T47D (cell line): ENCODE measurements at regions not wholly inside any gene's neighbourhood (a gene's known extent, or its start where the extent isn't known, plus 50 kb on each side); places are given as distances from the start of the nearest gene placed in this dataset.

Experiments used
- DNase-seq, 2 experiments: peaks; one replicate each; pipeline versions ENCODE4 v3.0.0 to v3.0.0-alpha.2; 2011 to 2012; ENCODE audit warnings: low read depth in 1 of 2, low spot score in 1 of 2
- JUND ChIP-seq: IDR thresholded peaks from 2 replicates; pipeline ENCODE4 v1.6.1; 2012; ENCODE audit warnings: low read depth
- in situ Hi-C: cut with HindIII; loops from 2 replicates; pipeline ENCODE4 v1.10.0; 2016; ENCODE audit warnings: low sequenced_read_pairs, low pct_unique_long_range_greater_than_20kb

GRCh38 chr5:28766565-28767158, 1728.3 kb upstream of the CDH9 start:
- no peak for TF ChIP-seq JUND
- in situ Hi-C loops: no loop called here
- DNase-seq: peak in 1 of 2 experiments; percentile 74

DNA sequence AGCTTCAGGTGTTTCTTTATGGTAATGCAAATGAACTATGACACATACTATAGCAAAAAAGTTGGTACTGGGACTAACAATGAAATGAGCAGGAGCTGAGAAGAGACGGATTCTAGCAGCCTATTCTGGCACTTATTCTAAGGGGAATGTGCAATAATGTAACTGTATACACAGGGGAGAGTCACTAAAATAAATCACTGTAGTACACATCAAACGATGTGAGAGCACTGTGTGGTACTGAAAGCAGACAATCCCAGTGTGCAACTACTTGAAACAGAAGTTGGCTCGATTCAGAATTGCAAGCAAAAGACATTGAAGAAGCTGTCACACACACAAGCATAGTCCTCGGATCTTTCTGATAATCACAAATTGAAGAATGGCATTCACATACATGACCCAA, 1713.0 kb upstream of the CDH9 start:
- in situ Hi-C loops: no loop called here
- TF ChIP-seq JUND: no peak

GRCh38 chr5:28750251-28750650, 1711.9 kb upstream of the CDH9 start:
- TF ChIP-seq JUND: no peak
- in situ Hi-C loops: no loop called here
- no peak for DNase-seq

More for the DNA sequence above, 1713.0 kb upstream of the CDH9 start:
- DNase-seq: no peak

- in situ Hi-C loops: no loop called here
- DNase-seq: no peak
- no peak for TF ChIP-seq JUND
These were observed 1710.1 kb upstream of the CDH9 start for GRCh38 chr5:28748446-28748845.

- no peak for DNase-seq
- no peak for TF ChIP-seq JUND
- in situ Hi-C loops: no loop called here
These were observed 1705.3 kb upstream of the CDH9 start for GRCh38 chr5:28743716-28744110.

DNA sequence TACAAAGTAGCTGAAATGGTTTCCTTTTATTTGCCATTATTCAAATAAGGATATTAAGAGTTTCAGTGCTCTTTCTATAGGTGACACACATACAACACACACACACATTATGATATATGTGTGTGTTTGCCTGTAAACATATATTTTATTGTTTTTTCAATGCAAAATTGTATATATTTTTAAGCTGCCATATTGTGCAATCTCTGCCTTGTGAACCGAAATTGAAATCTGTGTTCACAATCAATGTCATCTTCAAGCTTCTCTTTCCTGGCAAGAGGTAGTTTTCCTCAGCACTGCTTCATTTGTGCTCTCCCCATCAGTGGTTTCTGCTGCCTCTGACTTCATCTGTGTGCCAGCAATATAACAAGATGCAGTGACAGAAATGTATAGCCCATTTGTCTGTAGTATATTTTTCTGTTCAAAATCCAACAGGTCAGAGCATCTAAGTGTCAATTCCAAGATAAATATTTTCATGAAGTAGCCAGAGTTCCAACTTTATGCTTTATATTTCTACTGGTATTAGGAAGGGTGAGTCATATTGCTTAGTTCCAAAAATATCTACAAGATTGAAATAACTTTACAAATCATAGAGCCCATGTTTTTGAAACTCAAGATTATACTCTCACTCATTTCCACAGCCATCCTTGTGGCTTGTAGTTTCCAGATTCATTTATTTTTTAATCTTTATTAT, 1704.8 kb upstream of the CDH9 start:
- TF ChIP-seq JUND: no peak
- in situ Hi-C loops: no loop called here
- DNase-seq: no peak

GRCh38 chr5:28737682-28738081, 1699.3 kb upstream of the CDH9 start:
- TF ChIP-seq JUND: no peak
- in situ Hi-C loops: no loop called here
- DNase-seq: peak in 1 of 2 experiments; percentile 22

- no peak for DNase-seq
- in situ Hi-C loops: no loop called here
- TF ChIP-seq JUND: no peak
These were observed 1698.8 kb upstream of the CDH9 start for GRCh38 chr5:28737222-28737621.

- DNase-seq: no peak
- in situ Hi-C loops: no loop called here
- no peak for TF ChIP-seq JUND
These were observed 1696.0 kb upstream of the CDH9 start for GRCh38 chr5:28734396-28734795.

GRCh38 chr5:28729067-28729466, 1690.7 kb upstream of the CDH9 start:
- DNase-seq: no peak
- in situ Hi-C loops: no loop called here
- no peak for TF ChIP-seq JUND

GRCh38 chr5:28726815-28727214, 1688.4 kb upstream of the CDH9 start:
- in situ Hi-C loops: no loop called here
- no peak for DNase-seq

GRCh38 chr5:28725001-28725400, 1686.6 kb upstream of the CDH9 start:
- no peak for TF ChIP-seq JUND
- in situ Hi-C loops: no loop called here
- DNase-seq: no peak

More at GRCh38 chr5:28726815-28727214, 1688.4 kb upstream of the CDH9 start:
- no peak for TF ChIP-seq JUND

DNA sequence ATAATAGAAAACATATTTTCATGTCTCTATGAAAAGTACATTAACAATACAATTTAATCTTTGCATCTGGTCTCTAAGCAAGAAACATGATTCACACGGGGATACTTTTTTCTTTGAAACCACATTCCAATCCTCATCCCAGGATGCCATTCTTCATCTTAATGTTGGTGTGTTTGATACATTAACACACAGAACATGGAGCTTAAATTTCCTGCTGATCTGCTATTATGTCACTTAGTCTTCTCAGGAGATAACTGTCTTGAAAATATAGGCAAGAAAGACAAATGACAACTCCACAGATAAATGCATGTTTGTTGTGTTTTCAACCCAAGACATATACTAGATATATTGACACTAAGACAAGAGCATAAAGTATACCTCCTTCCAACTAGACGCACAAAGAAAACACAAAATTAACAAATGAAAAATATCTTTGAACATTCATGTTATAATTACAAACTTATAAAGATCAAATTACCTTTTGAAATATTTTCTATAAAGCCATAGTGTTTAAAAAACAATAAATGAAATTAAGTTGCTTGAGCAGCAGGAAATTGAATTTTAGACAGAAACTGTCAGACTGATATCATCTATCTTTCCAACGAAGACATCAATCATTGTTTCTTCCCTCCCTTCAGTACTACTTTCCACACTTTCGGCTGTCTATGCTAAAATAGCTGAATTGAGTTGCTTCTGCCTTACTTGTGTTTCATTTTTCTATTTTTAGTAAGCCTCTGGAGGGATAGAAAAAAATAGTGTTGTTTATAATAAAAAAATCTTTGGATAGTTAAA, 1676.7 kb upstream of the CDH9 start:
- TF ChIP-seq JUND: no peak
- in situ Hi-C loops: no loop called here
- no peak for DNase-seq
